Skeletal muscle tissue (tissue), 3 donors: ENCODE measurements at regions not wholly inside any gene's neighbourhood (a gene's known extent, or its start where the extent isn't known, plus 50 kb on each side); places are given as distances from the start of the nearest gene placed in this dataset.

Experiments used
- H3K27ac ChIP-seq: one replicate; pipeline ENCODE4 v1.7.0; 2013; ENCODE audit warnings: mild to moderate bottlenecking, low read depth, low read length, inconsistent platforms
- H3K27me3 ChIP-seq, 3 donors: one replicate each; pipeline ENCODE4 v1.7.0; 2013; ENCODE audit warnings: low read length in 3 of 3; ENCODE audit not compliant: control insufficient read depth in 3 of 3, insufficient read depth in 3 of 3
- H3K36me3 ChIP-seq, 3 donors: one replicate each; pipeline ENCODE4 v1.7.0; 2013; ENCODE audit warnings: low read length in 3 of 3; ENCODE audit not compliant: control insufficient read depth in 3 of 3, insufficient read depth in 3 of 3
- H3K4me1 ChIP-seq, 3 donors: one replicate each; pipeline ENCODE4 v1.7.0; 2013; ENCODE audit warnings: low read length in 3 of 3, mild to moderate bottlenecking in 3 of 3; ENCODE audit not compliant: control insufficient read depth in 3 of 3, insufficient read depth in 3 of 3
- H3K4me3 ChIP-seq, 3 donors: one replicate each; pipeline ENCODE4 v1.7.0; 2013; ENCODE audit warnings: low read length in 3 of 3
- H3K9ac ChIP-seq, 3 donors: one replicate each; pipeline ENCODE4 v1.7.0; 2013; ENCODE audit warnings: low read length in 3 of 3, mild to moderate bottlenecking in 3 of 3, moderate library complexity in 2 of 3, low read depth in 1 of 3
- H3K9me3 ChIP-seq, 3 donors: one replicate each; pipeline ENCODE4 v1.7.0; 2013; ENCODE audit warnings: low read length in 3 of 3; ENCODE audit not compliant: control insufficient read depth in 3 of 3
- donor health status: Osteomylitis.

GRCh38 chr12:89993632-89994031 is 285.0 kb upstream of the ATP2B1 start:
- H3K4me1 ChIP-seq: no peaks in the 10 kb centered on the region
- no peak overlapping the region for H3K9ac ChIP-seq
- H3K27me3 ChIP-seq: no peaks in the 10 kb centered on the region
- no peaks in the 10 kb centered on the region for H3K36me3 ChIP-seq
- H3K9me3 ChIP-seq: no peaks in the 10 kb centered on the region
- H3K4me3 ChIP-seq: no peak overlapping the region
- no peak overlapping the region for H3K27ac ChIP-seq

DNA sequence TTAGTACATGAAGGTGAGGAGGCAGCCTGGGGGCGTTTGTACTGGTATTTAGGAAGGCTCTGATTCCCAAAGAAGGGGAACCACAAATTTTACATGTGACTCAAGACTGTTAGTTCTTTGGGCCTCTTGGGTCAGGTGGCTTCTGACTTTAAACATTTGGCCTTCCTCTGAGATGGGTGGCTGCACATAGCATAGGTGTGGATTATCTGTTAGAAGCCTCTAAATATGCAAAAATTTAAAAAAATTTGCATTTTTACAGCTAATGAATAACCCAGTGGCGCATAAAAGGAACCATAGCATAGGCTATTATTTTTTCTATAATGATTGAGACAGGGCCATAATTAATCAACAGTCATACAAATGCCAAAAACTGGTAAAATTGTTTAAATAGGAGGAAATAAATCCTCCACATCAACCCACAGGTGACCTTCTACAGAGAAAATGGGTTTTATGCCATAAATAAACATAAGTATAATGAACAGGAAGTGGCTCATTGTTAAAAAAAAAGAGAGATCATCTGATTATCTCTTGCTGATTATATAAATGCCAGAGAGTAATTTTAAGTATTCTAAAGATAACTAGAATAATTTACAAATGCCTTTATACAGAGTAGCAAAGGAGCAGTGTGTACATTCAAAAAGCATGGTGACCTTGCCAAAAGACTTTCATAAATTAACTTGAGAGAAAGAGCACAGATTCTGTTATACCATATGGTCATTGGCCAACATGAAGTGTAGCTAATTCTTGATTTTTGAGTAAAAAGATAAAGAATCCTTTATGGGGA is 284.2 kb upstream of the ATP2B1 start:
- Histone ChIP-seq H3K9me3 (no peaks in the 10 kb centered on the region), H3K27ac (no peak overlapping the region), H3K4me1 (no peaks in the 10 kb centered on the region), H3K36me3 (no peaks in the 10 kb centered on the region), H3K27me3 (no peaks in the 10 kb centered on the region), H3K4me3 (no peak overlapping the region), H3K9ac (no peak overlapping the region)

DNA sequence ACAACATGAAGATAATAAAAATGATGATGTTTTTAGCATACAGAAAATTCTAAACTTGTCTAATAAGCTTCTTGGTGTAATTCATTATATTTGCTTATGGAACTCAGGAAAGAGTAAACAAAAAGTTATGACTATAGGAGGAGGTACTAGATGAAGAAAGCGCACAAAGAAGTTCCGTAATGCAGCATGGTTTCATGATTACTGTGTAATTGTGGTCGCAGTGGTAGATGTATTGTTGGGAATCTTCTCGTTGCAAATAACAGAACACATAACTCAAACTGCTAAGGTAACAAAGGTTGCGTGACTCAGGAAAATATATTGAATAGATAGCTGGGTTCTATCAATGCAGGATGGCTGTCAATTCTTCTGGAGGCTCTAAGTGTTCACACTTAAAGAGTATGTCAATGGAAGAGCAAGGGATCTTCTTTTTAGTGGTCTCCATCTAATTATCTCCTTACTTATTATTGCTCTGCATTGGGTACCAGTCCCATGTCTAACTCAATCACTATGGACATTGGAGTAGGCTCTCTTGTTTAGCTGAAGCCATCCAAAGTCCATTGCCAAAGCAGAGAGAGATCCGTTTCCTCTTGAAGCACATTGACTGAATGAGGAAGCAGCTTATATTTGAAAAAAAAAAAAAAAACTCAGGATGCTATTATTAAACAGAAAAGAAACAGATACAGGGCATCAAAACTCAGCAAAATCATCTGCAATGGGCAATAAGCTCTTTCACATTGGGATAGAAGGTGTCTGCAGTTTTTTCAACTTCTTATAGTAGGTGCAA is 283.4 kb upstream of the ATP2B1 start:
- Histone ChIP-seq H3K9ac (no peak overlapping the region), H3K27me3 (no peaks in the 10 kb centered on the region), H3K27ac (no peak overlapping the region), H3K4me3 (no peak overlapping the region), H3K9me3 (no peaks in the 10 kb centered on the region), H3K4me1 (no peaks in the 10 kb centered on the region), H3K36me3 (no peaks in the 10 kb centered on the region)

DNA sequence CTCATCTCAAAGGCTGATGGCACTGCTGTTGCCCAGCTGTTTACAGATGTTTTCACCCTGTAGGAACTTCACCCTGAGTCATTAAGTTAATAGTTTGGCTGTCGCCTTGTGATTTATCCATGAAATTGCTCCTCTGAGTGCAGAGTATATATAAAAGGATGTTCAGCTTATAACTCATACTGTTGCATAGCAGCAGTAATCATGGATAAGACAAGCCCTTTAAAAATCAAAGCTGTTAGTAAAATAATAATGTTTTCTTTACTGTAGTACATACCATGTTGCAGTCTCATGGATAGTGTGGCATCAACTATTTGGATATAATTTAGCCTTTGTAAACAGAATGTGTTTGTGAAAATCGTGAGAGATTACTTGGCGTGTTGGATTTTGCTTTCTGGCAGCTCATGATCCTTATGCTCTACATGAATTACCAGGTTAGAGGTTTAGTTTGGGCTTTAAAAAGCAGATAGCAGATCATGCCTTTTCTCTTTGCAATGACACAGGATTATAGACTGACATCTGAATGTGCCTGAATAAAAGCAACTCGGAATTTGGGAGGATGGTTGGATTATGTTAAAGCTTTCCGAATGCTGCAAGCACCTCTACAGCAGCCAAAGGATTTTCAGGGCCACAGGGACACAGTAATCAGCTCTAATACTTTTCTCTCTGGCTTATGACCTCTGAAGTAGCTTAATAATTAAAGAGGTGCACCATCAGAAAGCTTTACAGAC is 279.7 kb upstream of the ATP2B1 start:
- Histone ChIP-seq H3K9ac (no peak overlapping the region), H3K4me3 (no peak overlapping the region), H3K9me3 (no peaks in the 10 kb centered on the region), H3K27ac (no peak overlapping the region), H3K36me3 (no peaks in the 10 kb centered on the region), H3K27me3 (no peaks in the 10 kb centered on the region), H3K4me1 (no peaks in the 10 kb centered on the region)

- Histone ChIP-seq H3K4me3 (no peak overlapping the region), H3K36me3 (no peaks in the 10 kb centered on the region), H3K4me1 (no peaks in the 10 kb centered on the region), H3K27me3 (no peaks in the 10 kb centered on the region), H3K9ac (no peak overlapping the region), H3K27ac (no peak overlapping the region), H3K9me3 (no peaks in the 10 kb centered on the region)
Observed at GRCh38 chr12:89985935-89986334, 277.3 kb upstream of the ATP2B1 start.

- no peak overlapping the region for H3K27ac ChIP-seq
- no peaks in the 10 kb centered on the region for H3K9me3 ChIP-seq
- no peak overlapping the region for H3K4me3 ChIP-seq
- no peaks in the 10 kb centered on the region for H3K27me3 ChIP-seq
- no peaks in the 10 kb centered on the region for H3K36me3 ChIP-seq
- H3K9ac ChIP-seq: no peak overlapping the region
- peaks cover 0 to 4% (median 3%) of the 10 kb centered on the region in 3 donors for H3K4me1 ChIP-seq
Observed at GRCh38 chr12:89984846-89985245, 276.2 kb upstream of the ATP2B1 start.

DNA sequence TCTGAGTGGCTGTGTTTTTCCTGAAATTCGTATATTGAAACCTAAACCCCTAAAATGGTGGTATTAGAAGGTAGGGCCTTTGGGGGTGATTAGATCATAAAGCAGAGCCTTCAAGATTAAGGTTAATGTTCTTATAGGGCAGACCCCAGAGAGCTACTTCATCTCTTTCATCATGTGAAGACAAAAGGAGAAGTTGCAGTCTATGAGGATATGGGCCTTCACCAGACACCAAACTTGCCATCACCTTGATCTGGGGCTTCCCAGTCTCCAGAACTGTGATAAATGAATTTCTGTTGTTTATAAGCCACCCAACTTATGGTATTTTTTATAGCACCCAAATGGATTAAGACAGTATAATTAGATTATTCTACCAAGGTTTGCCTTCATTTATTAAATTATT is 275.0 kb upstream of the ATP2B1 start:
- H3K9me3 ChIP-seq: no peaks in the 10 kb centered on the region
- no peak overlapping the region for H3K9ac ChIP-seq
- no peak overlapping the region for H3K27ac ChIP-seq
- no peaks in the 10 kb centered on the region for H3K27me3 ChIP-seq
- H3K4me1 ChIP-seq: peaks cover 0 to 4% (median 3%) of the 10 kb centered on the region in 3 donors
- H3K36me3 ChIP-seq: no peaks in the 10 kb centered on the region
- no peak overlapping the region for H3K4me3 ChIP-seq

GRCh38 chr12:89980236-89980635 is 271.6 kb upstream of the ATP2B1 start:
- Histone ChIP-seq H3K27me3 (no peaks in the 10 kb centered on the region), H3K4me1 (peaks cover 6 to 12% (median 12%) of the 10 kb centered on the region in 3 donors), H3K27ac (peak overlapping the region; percentile 31), H3K36me3 (no peaks in the 10 kb centered on the region), H3K9me3 (no peaks in the 10 kb centered on the region), H3K4me3 (no peak overlapping the region), H3K9ac (no peak overlapping the region)

DNA sequence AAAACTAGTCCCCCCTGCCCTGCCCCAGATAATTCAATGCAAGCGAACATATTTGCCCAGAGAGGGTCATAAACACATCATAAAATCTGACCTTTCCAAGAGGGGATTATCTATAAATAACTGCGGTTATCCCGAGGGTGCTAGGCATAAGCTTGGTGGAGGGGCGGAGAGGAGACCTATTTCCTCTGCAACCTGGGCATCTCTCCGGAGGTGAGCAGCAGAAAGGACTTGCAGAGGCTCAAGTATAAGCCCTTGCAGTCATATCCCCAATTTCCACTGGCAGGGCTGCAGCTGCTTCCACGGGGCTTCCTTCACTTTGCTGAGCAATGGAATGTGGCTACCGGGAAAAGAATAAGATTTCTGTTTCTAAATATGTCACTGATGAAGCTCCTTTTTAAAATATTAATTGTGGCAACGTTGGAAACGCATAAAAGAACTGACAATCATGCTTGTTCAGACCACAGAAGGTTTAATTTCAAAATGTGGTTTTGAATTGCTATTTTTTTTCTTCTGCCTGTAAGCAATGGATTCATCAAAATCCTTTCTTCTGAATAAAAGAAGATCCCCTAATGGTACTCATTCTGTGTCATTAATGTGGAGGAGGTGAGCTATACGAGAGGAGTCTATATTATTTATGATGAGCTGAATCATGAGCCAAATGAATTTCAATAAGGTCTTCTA is 268.9 kb upstream of the ATP2B1 start:
- H3K4me1 ChIP-seq: peaks cover 6 to 12% (median 12%) of the 10 kb centered on the region in 3 donors
- no peak overlapping the region for H3K27ac ChIP-seq
- H3K36me3 ChIP-seq: no peaks in the 10 kb centered on the region
- no peaks in the 10 kb centered on the region for H3K9me3 ChIP-seq
- no peaks in the 10 kb centered on the region for H3K27me3 ChIP-seq
- H3K4me3 ChIP-seq: peak overlapping the region in 1 of 3 donors; percentile 49
- no peak overlapping the region for H3K9ac ChIP-seq
